Liver (tissue), 8 donors: ENCODE measurements at regions not wholly inside any gene's neighbourhood (a gene's known extent, or its start where the extent isn't known, plus 50 kb on each side); places are given as distances from the start of the nearest gene placed in this dataset.

Experiments
- DNase-seq: peaks from one replicate; pipeline ENCODE4 v3.0.0-alpha.2; 2017; ENCODE audit warnings: low spot score
- H3K27ac ChIP-seq, 2 donors: one replicate each; pipeline ENCODE4 v1.7.0; 2013; ENCODE audit warnings: inconsistent platforms in 2 of 2, low read length in 2 of 2, control low read depth in 1 of 2, low read depth in 1 of 2, mild to moderate bottlenecking in 1 of 2
- H3K27me3 ChIP-seq, 4 donors: one replicate each; pipeline versions ENCODE4 v1.6.1 to v1.7.0; 2013; ENCODE audit warnings: low read length in 3 of 4, inconsistent platforms in 1 of 4, mild to moderate bottlenecking in 1 of 4, moderate library complexity in 1 of 4; ENCODE audit not compliant: control insufficient read depth in 4 of 4, insufficient read depth in 4 of 4
- H3K36me3 ChIP-seq, 4 donors: one replicate each; pipeline versions ENCODE4 v1.6.1 to v1.7.0; 2013; ENCODE audit warnings: low read length in 3 of 4, mild to moderate bottlenecking in 3 of 4, low read depth in 1 of 4, moderate library complexity in 1 of 4; ENCODE audit not compliant: control insufficient read depth in 4 of 4, insufficient read depth in 3 of 4
- H3K4me1 ChIP-seq, 4 donors: one replicate each; pipeline versions ENCODE4 v1.6.1 to v1.7.0; 2013; ENCODE audit warnings: low read length in 3 of 4, mild to moderate bottlenecking in 3 of 4, moderate library complexity in 1 of 4; ENCODE audit not compliant: control insufficient read depth in 4 of 4, insufficient read depth in 4 of 4
- H3K4me3 ChIP-seq, 3 donors: one replicate each; pipeline versions ENCODE4 v1.6.1 to v1.7.0; 2013; ENCODE audit warnings: low read length in 3 of 3, control low read depth in 1 of 3, low read depth in 1 of 3, mild to moderate bottlenecking in 1 of 3
- H3K9ac ChIP-seq, 2 donors: one replicate each; pipeline ENCODE4 v1.7.0; 2013; ENCODE audit warnings: low read length in 2 of 2, mild to moderate bottlenecking in 2 of 2, moderate library complexity in 2 of 2, control low read depth in 1 of 2, low read depth in 1 of 2
- H3K9me3 ChIP-seq, 4 donors: one replicate each; pipeline versions ENCODE4 v1.6.1 to v1.7.0; 2013; ENCODE audit warnings: low read length in 3 of 4; ENCODE audit not compliant: control insufficient read depth in 4 of 4
- ATF3 ChIP-seq: IDR thresholded peaks from 2 replicates; pipeline ENCODE4 v1.6.1; 2016; ENCODE audit warnings: antibody characterized with exemption
- CTCF ChIP-seq: fragments of 150-350 bp; IDR thresholded peaks from 2 replicates; pipeline ENCODE4 v1.5.1; 2017; ENCODE audit warnings: improper control_type of control experiment, low read depth, low read length; ENCODE audit not compliant: missing input control
- EGR1 ChIP-seq, 2 donors: IDR thresholded peaks; 2 replicates each; pipeline ENCODE4 v1.6.1; 2016 to 2018; ENCODE audit warnings: antibody characterized with exemption in 2 of 2, low read depth in 2 of 2
- FOXA1 ChIP-seq: IDR thresholded peaks from 2 replicates; pipeline ENCODE4 v1.6.1; 2016; ENCODE audit warnings: antibody characterized with exemption
- FOXA2 ChIP-seq: IDR thresholded peaks from 2 replicates; pipeline ENCODE4 v1.6.1; 2016; ENCODE audit warnings: antibody characterized with exemption
- GABPA ChIP-seq, 2 donors: IDR thresholded peaks in 1 of 2; conservative IDR thresholded peaks in 1 of 2; 2 replicates each; pipeline ENCODE4 v1.6.1; 2016; ENCODE audit warnings: antibody characterized with exemption in 2 of 2, mild to moderate bottlenecking in 1 of 2, moderate library complexity in 1 of 2
- HNF4A ChIP-seq, 2 donors: conservative IDR thresholded peaks; 2 replicates each; pipeline ENCODE4 v1.6.1; 2016; ENCODE audit warnings: antibody characterized with exemption in 2 of 2, mild to moderate bottlenecking in 2 of 2
- HNF4G ChIP-seq: IDR thresholded peaks from 2 replicates; pipeline ENCODE4 v1.6.1; 2016; ENCODE audit warnings: antibody characterized with exemption
- MAX ChIP-seq: IDR thresholded peaks from 2 replicates; pipeline ENCODE4 v1.6.1; 2016; ENCODE audit warnings: antibody characterized with exemption
- RAD21 ChIP-seq, 2 donors: IDR thresholded peaks; 2 replicates each; pipeline ENCODE4 v1.6.1; 2016; ENCODE audit warnings: antibody characterized with exemption in 2 of 2, mild to moderate bottlenecking in 2 of 2
- REST ChIP-seq: IDR thresholded peaks from 2 replicates; pipeline ENCODE4 v1.6.1; 2016; ENCODE audit warnings: antibody characterized with exemption, mild to moderate bottlenecking
- RXRA ChIP-seq, 2 donors: IDR thresholded peaks; 2 replicates each; pipeline ENCODE4 v1.6.1; 2017 to 2018; ENCODE audit warnings: antibody characterized with exemption in 2 of 2, mild to moderate bottlenecking in 1 of 2
- SP1 ChIP-seq: IDR thresholded peaks from 2 replicates; pipeline ENCODE4 v1.6.1; 2018; ENCODE audit warnings: antibody characterized with exemption, mild to moderate bottlenecking
- TAF1 ChIP-seq: conservative IDR thresholded peaks from 2 replicates; pipeline ENCODE4 v1.6.1; 2016; ENCODE audit warnings: antibody characterized with exemption, mild to moderate bottlenecking
- ZBTB33 ChIP-seq: IDR thresholded peaks from 2 replicates; pipeline ENCODE4 v1.6.1; 2016; ENCODE audit warnings: antibody characterized with exemption
- whole genome bisulfite sequencing: extraction: QIAGEN DNeasy Blood & Tissue Kit; methylation state at CpG from one replicate; pipeline ENCODE4 v1.1.7; 2013; 5-methylcytosine and 5-hydroxymethylcytosine counted together
- donor health status: healthy.
- donor health status: healthy.
- donor health status: healthy.
- donor health status: healthy.
- donor health status: healthy.

GRCh38 chr13:105552078-105552477, 983.4 kb downstream of the EFNB2 start (continued):
- no peak for TF ChIP-seq ATF3
- TF ChIP-seq EGR1 (IDR thresholded peaks at IDR 0.05; ENCODE audit: low read depth in 2 of 2) = no peak
- no peak for TF ChIP-seq RAD21 (IDR thresholded peaks at IDR 0.05)
- TF ChIP-seq TAF1 = no peak

GRCh38 chr13:105547851-105548250, 987.6 kb downstream of the EFNB2 start:
- TF ChIP-seq GABPA (IDR thresholded peaks at IDR 0.05 in 1 of 2, conservative IDR thresholded peaks at IDR 0.05 in 1 of 2) (no peak), RXRA (IDR thresholded peaks at IDR 0.05) (no peak), FOXA1 (no peak), SP1 (no peak), HNF4A (conservative IDR thresholded peaks at IDR 0.05) (no peak)
- peaks cover 0 to 4% (median 1%) of the 10 kb centered on the region in 4 donors for H3K27me3 ChIP-seq
- peaks cover 0 to 5% (median 0%) of the 10 kb centered on the region in 4 donors for H3K9me3 ChIP-seq
- no peak for DNase-seq
- H3K4me3 ChIP-seq = no peak overlapping the region
- H3K36me3 ChIP-seq = no peaks in the 10 kb centered on the region
- WGBS = 77% methylated on average over 3 of the region's 3 CpGs
- no peaks in the 10 kb centered on the region for H3K4me1 ChIP-seq
- H3K9ac ChIP-seq = no peak overlapping the region
- H3K27ac ChIP-seq = no peak overlapping the region

GRCh38 chr13:105545811-105546210, 989.7 kb downstream of the EFNB2 start:
- DNase-seq = no peak
- 69% methylated on average over 5 of the region's 5 CpGs for WGBS
- Histone ChIP-seq H3K4me3 (no peak overlapping the region), H3K27me3 (peaks cover 0 to 3% (median 0%) of the 10 kb centered on the region in 4 donors), H3K9me3 (no peaks in the 10 kb centered on the region), H3K4me1 (no peaks in the 10 kb centered on the region), H3K9ac (no peak overlapping the region), H3K36me3 (no peaks in the 10 kb centered on the region), H3K27ac (no peak overlapping the region)
- TF ChIP-seq ZBTB33 (no peak), RAD21 (IDR thresholded peaks at IDR 0.05) (no peak), ATF3 (no peak), CTCF (no peak)

- Histone ChIP-seq H3K27me3 (peaks cover 0 to 3% (median 0%) of the 10 kb centered on the region in 4 donors), H3K9me3 (no peaks in the 10 kb centered on the region), H3K4me3 (no peak overlapping the region), H3K9ac (no peak overlapping the region), H3K4me1 (no peaks in the 10 kb centered on the region), H3K27ac (no peak overlapping the region), H3K36me3 (no peaks in the 10 kb centered on the region)
- 64% methylated on average over 2 of the region's 2 CpGs for WGBS
- no peak for TF ChIP-seq HNF4A (conservative IDR thresholded peaks at IDR 0.05)
- no peak for TF ChIP-seq MAX
- TF ChIP-seq REST = no peak
- TF ChIP-seq RXRA (IDR thresholded peaks at IDR 0.05) = no peak
- TF ChIP-seq FOXA2 = no peak
- TF ChIP-seq ATF3 = no peak
- TF ChIP-seq HNF4G = no peak
- no peak for DNase-seq
Observed at GRCh38 chr13:105543742-105544141, 991.7 kb downstream of the EFNB2 start.
